GM18502 (cell line): ENCODE measurements at regions not wholly inside any gene's neighbourhood (a gene's known extent, or its start where the extent isn't known, plus 50 kb on each side); places are given as distances from the start of the nearest gene placed in this dataset.
A peak's percentile ranks its signal among the peaks of the same experiment; 100 is the strongest.
"Not testable (repeated sequence)": the region's sequence is repeated elsewhere in the genome, so short reads cannot be mapped to it uniquely, and the experiment has no call there.

ENCODE experiments used
- ATAC-seq: cut with Tn5 transposase; IDR thresholded peaks from one replicate; pipeline ENCODE4 v1.9.1; 2021; ENCODE audit warnings: mild to moderate bottlenecking; ENCODE audit not compliant: unreplicated experiment, poor library complexity

DNA sequence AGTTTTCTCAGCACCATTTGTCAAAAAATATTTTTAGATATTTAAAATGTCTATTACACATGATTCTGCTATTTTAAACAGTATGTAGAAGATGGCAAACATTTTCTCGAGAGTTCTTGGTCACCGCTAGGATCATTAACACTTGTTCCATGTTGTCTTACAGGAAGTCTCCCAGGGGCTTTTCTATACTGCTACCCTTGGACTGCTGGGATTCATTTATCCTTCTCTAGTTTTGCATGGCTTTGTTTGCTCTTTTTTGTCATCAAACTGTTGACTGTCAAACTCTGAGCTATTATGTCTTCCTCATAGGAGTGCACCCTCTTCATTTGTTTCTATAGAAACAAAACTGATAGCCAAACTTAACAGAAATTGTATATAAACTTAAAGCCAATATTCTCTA is 184.9 kb downstream of the CDCA7 start:
- ATAC-seq: no peak

DNA sequence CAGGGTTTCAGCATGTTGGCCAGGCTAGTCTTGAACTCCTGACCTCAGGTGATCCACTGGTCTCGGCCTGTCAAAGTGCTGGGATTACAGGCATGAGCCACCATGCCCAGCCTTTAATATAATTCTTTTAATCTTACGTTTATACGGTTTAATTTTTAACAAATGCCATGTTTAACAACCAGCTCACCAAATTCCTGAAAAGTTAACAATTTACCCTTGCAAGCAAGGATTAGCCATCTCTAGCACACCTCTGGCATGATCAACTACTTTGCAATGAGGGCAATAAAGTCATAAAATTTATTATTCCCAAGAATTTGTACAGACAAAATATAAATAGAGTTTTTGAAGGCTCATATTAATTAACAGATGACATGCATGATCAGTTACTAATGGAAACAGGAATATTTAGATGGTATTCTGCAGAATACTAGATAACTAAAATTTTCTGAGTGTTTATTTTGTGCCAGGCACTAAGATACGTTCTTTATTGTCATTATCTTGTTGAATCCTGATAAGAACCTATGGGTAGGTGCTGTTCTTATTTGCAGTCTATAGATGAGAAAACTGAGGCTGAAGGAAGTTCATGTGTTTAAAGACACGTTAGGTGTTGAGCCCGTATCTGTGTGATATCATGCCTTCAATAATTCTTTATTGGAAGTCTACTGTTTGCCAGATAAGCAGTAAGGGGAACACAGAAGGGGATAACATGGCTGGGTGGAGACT is 190.1 kb downstream of the CDCA7 start:
- ATAC-seq: no peak

DNA sequence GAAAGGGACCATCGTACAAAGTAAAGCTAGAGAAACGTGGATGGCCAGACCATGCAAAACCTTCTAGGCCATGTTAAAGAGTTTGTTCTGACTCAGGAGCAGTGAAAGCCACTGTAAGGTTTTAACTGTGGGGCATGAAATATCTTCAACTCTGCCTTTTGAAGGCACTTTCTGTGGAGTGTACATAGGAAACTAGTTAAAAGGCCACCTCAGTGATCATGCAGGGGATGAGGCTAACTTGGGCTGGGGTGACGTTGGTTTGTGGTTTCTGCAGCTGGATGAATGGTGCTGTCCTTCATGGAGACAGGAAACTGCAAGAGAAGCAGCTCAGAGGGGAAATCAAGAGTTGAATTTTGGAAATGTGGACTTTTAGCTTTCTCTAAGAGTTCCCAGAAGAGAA is 190.7 kb downstream of the CDCA7 start:
- no peak for ATAC-seq

DNA sequence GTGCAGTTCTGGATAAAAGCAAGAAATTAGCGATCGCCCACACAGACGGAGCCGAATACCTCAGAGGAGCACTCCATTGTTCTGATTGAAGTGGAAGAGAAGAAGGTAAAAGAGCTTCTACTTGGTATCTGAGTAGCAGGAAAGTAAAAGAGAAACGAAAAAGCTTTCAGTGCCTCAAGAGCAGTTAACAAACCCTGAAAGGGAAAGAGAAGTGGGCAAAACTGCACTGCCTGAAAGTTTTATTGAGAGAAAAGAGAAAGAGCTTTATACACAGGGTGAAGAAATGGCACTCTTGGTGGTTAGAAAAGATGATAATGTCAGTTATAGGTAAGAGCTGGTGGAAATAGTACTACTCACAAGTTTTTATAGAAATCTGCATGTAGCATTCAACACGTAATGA is 192.8 kb downstream of the CDCA7 start:
- ATAC-seq: no peak

DNA sequence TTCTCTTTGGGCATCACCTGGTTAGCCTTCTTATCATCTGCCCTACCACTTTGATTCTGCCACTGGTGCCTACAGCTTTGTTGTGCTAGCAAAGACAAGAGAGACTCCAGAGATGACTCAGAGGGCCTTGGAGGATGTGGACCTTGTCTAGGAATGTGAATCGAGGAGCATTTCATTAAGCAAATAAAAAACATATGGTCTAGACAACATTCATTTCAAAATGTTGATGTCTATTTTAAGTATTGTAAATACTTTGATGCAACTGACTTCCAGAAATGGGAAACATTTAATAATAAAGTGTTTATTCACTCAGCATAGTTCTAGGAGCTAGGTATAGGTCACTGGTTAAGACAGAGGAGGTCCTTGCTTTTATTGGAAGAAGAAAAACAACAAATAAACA is 195.5 kb downstream of the CDCA7 start:
- no peak for ATAC-seq

DNA sequence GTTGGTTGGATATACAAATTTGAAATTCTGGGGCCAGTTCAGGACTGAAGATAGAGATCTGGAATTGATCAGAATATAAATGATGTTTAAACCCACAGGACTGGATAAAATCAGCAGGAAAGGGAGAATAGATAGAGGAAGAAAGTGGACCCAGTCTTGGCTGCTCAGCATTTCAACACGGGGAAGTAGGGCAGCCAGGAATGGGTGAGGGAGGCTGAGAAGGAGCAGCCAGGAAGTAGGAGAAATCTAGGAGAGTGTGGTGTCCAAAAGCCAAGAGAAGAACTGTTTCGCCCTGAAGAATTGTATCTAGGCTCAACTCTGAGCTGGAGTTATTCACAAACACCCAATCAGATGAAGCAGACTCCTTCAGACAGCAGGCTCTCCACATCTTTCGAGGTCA is 197.9 kb downstream of the CDCA7 start:
- no peak for ATAC-seq

DNA sequence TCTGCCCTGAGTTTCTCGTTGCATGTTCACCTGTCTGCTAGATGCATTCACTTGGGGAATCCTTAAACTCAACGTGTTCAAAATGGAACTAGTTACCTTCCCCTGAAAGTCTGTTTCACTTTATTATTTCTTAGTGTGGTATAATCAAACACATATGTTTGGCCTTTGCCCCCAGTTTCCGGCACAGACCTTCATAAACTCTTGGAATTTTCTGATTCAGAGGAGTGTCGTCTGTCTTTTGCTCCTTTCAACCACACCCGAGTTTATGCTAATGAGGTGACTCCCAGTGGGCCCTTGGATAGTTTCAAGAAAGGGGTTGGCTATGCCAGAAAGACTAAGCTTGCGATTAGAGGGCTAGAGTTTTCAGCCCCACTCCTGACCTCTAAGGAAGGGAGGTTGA is 198.9 kb downstream of the CDCA7 start:
- ATAC-seq: no peak

DNA sequence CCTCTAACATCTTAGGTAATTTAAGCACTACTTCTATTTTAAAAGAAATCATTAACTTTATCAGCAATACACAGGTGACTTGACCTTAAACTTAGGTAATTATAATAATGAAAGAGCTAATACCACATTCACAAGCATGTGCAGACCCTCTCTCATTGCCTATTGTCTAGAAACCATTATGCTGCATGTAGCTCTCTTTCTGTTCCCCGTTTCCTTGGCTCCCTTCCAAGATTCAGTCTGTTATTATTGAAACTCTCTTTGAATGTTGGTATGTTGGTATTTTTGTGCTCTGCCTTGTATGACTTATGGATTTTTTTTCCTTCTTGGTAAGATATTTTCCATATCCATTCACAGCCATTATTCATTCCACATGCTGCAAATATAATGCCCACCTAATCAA is 201.2 kb downstream of the CDCA7 start:
- ATAC-seq: no peak

DNA sequence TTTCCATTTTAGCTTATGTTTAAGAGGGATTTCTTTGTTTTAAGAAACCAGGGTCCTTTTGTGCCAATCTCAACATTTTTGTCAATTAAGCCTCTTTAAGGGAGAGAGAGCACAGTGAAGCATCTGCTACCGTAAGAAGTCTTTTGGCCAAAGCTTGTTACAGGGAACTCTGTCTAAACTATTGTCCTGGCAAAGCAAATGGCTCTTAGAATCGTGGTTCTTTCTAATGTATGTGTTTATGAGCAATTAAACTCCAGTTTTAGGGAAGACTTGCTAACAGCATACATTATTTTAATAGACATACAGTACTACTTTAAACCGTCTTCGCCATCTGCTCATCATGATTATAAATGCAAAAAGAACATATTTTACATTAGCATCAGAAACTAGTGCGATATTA is 202.1 kb downstream of the CDCA7 start:
- ATAC-seq: no peak

DNA sequence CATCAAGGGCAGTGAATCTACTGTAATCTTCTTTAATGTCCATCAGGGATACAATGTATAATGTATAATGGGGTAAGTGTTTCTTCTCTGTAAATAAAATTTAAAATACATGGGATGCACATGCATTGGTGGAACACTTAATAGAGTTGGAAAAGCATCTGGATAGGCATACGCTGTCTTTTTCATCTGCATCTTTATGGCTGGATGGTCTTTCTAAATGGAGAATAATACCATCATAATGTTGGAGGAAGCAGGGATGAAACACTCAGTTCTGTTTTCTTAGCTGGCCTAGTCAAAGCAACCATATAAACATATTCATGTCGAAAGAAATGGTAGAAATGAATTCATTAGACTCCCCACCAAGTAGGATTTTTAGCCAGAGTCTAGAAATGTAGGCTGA is 202.8 kb downstream of the CDCA7 start:
- no peak for ATAC-seq

DNA sequence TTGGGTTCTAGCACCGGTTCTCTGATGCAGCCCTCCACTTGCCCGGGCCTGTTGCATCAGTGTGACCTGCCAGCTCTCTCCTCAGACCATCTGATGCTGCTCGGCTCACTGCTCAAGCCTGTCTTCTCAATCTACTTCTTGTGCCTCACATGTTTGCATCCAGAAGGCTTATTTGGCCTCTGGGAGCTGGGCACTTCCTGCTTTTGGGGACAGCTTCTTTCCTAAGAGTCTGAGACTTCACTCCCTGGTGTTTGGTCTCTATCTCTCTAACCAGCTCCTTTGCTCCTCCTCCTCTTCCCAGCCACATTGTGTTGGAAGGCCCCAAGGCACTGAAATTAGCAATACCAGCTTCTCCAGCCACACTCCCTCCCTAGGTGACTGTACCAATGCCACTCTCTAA is 212.8 kb downstream of the CDCA7 start:
- no peak for ATAC-seq

DNA sequence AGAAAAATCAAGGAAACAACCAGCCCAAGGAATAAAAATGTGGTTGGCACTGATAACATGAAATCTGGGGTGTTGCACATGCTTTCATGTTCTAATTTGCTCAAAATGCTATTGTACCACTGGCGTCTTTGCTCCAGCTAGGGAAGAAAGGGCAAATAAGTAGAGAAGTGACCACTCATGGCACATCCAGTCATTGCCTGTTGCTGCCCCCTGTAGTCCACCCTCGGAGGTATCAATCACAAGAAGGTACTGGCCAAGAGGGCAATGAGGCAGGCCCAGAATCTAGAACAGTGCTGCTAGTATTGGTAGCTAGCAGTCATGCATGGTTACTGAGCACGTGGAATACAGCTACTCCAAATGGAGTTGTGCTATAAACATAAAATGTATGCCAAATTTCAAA is 213.4 kb downstream of the CDCA7 start:
- no peak for ATAC-seq

DNA sequence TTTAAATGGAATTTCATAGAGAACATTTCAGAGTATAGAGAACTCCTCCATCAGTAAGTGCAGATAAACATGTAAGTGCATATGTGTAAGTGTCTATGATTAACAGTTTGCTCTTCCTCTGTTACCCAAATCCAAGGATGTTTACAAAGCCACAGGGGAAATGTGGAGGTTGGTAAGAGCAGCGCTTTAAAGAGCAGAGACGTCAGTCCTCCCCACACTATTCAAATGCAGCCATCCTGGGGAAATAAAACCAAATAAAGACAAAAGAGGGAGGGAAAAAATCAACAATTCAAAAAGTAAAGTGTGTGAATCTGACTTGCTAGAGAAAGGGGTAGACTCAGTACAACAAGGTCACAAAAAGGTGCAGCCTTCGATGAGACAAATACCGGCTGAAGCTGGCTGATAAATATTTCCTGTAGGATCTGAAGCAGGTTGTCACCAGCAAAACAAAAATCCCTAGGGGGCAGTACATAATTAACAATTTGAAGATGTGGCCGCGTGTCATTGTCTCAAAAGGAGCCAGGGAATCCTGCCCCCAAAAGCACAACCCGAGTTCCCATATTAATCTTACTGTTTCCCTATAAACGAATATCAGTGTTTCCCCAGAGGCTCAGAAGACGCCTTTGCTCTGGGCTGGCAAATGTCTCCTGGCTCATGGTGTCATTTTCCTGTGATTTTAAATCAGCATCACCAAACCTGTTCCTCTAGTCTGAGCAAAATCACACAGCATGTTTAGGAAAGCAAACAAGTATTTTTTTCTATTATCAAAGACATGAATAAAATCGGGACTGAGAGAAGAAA is 216.5 kb downstream of the CDCA7 start:
- no peak for ATAC-seq

DNA sequence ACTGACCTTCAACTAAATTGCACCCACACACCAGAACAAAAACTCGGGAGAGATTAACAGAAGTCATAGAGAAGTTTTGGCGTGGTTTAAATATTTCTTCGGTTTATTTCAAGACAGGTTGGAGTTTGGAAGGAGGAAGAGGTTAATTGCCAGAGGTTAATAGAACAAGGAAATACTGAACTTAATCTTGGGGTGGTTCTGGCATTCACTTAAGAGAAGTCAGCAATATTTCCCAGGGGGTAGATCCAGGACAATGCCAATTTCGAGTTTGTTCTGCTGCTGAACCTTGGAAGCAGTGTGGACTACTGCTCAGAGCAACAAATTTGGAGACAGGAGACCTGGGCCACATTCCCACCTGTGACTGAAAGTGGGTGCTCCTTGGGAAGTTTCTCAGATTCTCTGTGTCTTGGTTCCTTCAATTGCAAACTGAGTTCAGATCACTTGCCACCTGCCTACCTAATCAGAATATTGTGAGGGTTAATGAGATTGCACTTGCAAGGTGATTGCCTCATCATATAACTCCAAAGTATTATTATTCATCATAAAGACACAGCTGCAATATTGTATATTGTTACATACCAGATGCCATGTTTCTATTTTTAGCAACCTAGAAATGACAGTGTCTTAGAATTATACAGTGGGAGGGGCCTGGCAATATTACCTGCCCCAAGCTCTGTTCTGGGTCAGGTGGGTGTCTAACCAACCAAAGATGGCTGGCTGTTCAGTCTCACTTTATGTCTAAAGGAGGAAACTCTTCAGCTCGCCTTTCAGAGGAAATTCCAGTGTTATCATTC is 217.4 kb downstream of the CDCA7 start:
- ATAC-seq: no peak

DNA sequence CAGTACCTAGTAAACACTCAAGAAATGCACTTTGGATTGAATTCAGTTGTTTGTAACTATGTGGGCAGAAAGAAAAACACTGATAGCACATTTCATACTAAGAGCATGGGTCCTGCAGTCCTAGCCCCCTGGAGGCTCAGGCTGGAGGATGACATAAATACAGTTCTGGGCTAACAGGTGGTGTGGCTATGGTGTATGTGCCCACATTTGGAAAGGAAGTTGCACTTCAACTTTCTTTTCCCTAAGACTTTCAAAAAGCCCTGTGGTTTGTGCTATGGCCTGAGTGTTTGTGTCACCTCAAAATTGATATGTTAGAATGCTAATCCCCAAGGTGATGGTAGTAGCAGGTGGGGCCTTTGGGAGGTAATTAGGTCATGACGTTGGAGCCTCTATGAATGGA is 218.2 kb downstream of the CDCA7 start:
- peak; percentile 70 for ATAC-seq

DNA sequence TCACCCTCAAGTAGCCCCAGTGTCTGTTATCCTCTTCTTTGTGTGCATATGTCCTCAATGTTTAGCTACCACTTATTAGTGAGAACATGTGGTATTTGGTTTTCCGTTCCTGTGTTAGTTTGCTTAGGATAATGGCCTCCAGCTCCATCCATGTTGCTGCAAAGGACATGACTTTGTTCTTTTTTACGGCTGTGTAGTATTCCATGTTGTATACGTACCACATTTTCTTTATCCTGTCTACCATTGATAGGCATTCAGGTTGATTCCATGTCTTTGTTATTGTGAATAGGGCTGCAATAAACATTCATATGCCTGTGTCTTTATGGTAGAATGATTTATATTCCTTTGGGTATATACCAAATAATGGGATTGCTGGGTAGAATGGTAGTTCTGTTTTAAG is 219.1 kb downstream of the CDCA7 start:
- not testable (repeated sequence) for ATAC-seq

DNA sequence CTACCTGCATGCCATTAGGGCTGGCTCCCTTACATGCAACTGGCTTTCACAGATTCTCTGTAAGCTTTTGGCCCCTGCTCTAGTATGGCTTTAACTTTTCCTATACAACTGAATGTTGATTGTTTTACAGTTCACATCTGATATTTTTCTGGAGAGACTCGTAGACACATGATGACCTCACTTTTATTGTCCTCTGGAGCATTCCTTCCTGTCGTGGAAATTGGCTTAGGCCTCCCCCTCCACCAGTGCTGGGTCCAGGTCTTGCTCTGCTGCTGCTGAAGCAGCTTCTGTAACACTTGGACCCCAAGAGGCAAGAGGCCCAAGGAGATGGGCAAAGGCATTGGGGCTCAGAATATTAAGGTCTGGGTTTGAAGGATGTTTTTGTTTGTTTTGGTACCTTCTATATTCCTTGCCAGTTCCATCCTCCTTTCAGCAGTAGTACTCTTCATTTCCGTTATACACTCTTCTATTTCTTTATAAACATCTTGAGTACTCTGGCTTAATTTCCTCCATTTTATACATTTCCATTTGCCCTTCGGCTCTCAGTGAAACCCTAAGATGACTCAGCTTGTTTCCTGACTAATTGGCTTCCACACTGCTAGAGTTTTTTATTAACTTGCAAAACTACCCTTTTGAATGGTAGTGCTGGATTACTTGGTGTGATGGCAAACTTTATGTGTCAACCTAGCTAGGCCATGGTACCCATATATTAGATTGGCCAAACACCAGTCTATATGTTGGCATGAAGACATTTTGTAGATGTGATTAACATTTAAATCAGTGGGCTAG is 219.8 kb downstream of the CDCA7 start:
- ATAC-seq: no peak

DNA sequence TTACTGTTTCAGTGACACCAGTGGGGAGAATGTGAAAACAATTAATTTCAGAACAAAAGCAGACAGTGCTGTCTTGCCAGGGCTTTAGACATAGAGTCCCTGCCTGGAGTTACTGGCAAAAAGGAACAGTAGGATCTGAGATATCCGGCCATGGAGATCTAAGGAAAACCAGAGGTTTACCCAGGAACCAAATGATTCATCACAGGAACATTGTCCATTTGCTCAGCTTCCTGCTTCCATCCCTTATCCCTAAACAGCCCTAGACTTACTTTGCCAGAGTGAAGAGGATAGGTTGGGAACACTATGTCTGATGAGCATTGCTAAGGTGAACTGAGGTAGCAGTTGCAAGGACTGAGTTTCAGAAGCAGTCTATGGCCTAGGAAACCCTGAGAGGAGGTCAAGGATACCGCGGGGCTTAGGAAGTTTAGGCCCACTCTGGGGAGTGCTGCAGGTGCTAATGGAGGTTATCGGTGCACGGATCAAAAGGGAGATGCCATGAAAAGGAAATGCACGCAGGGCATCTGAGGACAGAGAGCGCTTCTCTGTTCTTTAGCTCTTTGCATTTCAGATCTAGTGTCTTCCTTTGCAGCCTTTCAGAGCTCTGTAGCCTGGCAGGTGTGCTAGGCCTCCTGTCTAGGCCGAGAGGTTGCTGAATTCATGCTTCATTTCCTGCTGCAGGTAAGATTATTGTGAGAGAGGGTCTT is 223.9 kb downstream of the CDCA7 start:
- ATAC-seq: no peak

DNA sequence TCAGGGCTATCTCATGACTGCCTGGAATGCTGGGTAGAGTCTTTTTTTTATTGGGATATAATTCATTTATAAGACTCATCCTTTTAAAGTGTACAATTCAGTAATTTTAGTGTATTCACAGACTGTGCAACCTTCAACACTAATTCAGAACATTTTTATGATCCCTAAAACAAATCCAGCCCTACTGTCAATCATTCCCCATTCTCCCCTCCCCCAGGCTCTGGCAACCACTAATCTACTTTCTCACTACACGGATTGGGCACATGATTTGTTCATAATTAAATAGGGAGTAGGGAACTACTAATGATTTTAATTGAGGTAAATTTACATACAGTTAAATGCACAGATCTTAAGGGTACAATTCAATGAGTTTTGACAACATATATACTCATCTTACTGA is 225.7 kb downstream of the CDCA7 start:
- no peak for ATAC-seq

DNA sequence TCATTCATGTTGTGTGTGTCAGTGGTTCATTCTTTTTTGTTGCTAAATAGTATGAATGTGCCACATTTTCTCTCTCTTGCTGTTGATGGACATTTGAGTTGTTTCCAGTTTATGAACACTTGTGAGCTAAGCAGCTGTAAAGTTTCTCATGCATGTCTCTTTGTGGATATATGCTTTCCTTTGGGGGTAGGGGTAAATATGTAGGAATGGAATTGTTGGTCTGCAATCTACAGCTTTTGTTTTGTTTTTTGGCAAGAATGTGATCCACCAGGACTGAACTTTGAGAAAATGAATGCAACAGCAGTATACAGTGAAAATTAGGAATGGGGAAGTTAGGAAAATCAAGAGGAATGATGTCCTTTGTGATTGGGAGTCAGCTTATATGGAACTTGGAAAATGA is 226.3 kb downstream of the CDCA7 start:
- ATAC-seq: no peak
